IgD-negative memory B cell (primary cell): ENCODE measurements at regions not wholly inside any gene's neighbourhood (a gene's known extent, or its start where the extent isn't known, plus 50 kb on each side); places are given as distances from the start of the nearest gene placed in this dataset.
"Not testable (repeated sequence)": the region's sequence is repeated elsewhere in the genome, so short reads cannot be mapped to it uniquely, and the experiment has no call there.

ENCODE experiments used
- H3K27ac Mint-ChIP-seq, 3 donors: one replicate each; pipeline ENCODE4 v1.8.0; 2020 to 2022; ENCODE audit warnings: mild to moderate bottlenecking in 3 of 3, mixed read lengths in 3 of 3, moderate library complexity in 1 of 3
- H3K27me3 Mint-ChIP-seq: one replicate; pipeline ENCODE4 v1.8.0; 2021; ENCODE audit warnings: mixed read lengths
- H3K36me3 Mint-ChIP-seq: one replicate; pipeline ENCODE4 v1.8.0; 2020; ENCODE audit warnings: mild to moderate bottlenecking, mixed read lengths
- H3K4me1 Mint-ChIP-seq, 3 donors: one replicate each; pipeline ENCODE4 v1.8.0; 2020 to 2022; ENCODE audit warnings: mixed read lengths in 3 of 3, mild to moderate bottlenecking in 1 of 3
- H3K4me3 Mint-ChIP-seq, 4 donors: one replicate each; pipeline ENCODE4 v1.8.0; 2020 to 2022; ENCODE audit warnings: mild to moderate bottlenecking in 4 of 4, mixed read lengths in 4 of 4, moderate library complexity in 3 of 4
- H3K9me3 Mint-ChIP-seq, 3 donors: one replicate each; pipeline ENCODE4 v1.8.0; 2020 to 2021; ENCODE audit warnings: mixed read lengths in 3 of 3, mild to moderate bottlenecking in 1 of 3

GRCh38 chr1:29920784-29921183 lies 684.5 kb downstream of the PTPRU start:
- peaks cover 9% of the 10 kb centered on the region for H3K27me3 Mint-ChIP-seq
- peaks cover 0 to 6% (median 0%) of the 10 kb centered on the region in 3 donors for H3K9me3 Mint-ChIP-seq
- no peaks in the 10 kb centered on the region for H3K4me1 Mint-ChIP-seq
- H3K4me3 Mint-ChIP-seq = no peak overlapping the region
- no peak overlapping the region for H3K27ac Mint-ChIP-seq
- no peaks in the 10 kb centered on the region for H3K36me3 Mint-ChIP-seq

DNA sequence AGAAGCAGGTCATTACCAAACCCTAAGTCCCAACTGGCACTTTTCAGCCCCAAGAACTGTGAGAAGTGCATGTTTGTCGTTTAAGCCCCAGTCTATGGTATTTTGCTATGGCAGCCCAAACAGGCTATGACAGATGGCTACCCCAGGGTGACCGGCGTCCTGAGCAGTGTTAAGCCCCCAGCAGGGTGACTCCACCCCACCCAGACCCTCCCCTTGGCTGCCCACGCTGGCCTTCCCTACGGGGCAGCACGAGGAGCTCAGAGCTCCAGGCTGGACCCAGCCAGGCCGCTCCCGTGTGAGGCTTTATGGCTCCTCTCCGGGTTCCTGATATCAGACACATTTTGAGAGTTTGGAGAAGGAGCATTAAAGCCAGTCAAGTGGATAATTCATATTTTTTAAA lies 684.0 kb downstream of the PTPRU start:
- H3K4me3 Mint-ChIP-seq = no peak overlapping the region
- H3K36me3 Mint-ChIP-seq = no peaks in the 10 kb centered on the region
- H3K27ac Mint-ChIP-seq = no peak overlapping the region
- peaks cover 6% of the 10 kb centered on the region for H3K27me3 Mint-ChIP-seq
- peaks cover 0 to 6% (median 0%) of the 10 kb centered on the region in 3 donors for H3K9me3 Mint-ChIP-seq
- no peaks in the 10 kb centered on the region for H3K4me1 Mint-ChIP-seq

- not testable (repeated sequence) for H3K4me1 Mint-ChIP-seq, H3K4me3 Mint-ChIP-seq, H3K27me3 Mint-ChIP-seq, H3K36me3 Mint-ChIP-seq, H3K27ac Mint-ChIP-seq, H3K9me3 Mint-ChIP-seq
Observed at GRCh38 chr1:29919041-29919440, 682.7 kb downstream of the PTPRU start.

DNA sequence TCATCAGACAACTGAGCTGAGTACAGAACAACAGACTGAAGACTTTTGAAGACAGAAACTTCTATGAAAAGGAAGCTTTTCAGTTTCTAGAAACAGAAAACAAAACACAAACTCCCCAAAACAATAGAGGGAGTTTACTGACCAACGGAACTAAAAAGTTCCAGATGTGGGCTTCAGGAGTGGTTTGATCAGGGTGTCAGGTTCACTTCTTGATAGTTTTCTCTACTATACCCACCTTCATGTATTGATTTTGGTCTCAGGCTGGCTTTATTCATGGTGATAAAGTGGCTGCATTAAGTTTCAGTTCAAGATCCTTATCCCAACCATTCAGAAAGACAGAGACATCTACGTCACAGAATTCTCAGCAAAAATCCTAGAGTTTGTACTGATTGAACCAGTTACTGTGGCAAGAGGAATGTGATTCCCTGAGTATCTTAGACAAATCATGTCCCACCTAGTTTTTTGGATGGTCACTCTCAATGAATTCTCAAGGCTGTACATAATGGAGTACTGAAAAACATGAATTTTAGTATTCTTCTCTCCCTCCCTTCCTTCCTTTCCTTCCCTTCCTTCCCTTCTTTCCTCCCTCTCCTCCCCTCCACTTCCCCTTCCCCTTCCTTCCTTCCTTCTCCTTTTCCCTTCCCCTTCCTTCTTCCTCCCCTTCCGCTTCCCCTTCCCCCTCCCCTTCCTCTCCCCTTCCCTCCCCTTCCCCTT lies 680.5 kb downstream of the PTPRU start:
- no peak overlapping the region for H3K27ac Mint-ChIP-seq
- no peaks in the 10 kb centered on the region for H3K36me3 Mint-ChIP-seq
- peaks cover 0 to 6% (median 2%) of the 10 kb centered on the region in 3 donors for H3K9me3 Mint-ChIP-seq
- H3K27me3 Mint-ChIP-seq = peaks cover 9% of the 10 kb centered on the region
- no peak overlapping the region for H3K4me3 Mint-ChIP-seq
- no peaks in the 10 kb centered on the region for H3K4me1 Mint-ChIP-seq

DNA sequence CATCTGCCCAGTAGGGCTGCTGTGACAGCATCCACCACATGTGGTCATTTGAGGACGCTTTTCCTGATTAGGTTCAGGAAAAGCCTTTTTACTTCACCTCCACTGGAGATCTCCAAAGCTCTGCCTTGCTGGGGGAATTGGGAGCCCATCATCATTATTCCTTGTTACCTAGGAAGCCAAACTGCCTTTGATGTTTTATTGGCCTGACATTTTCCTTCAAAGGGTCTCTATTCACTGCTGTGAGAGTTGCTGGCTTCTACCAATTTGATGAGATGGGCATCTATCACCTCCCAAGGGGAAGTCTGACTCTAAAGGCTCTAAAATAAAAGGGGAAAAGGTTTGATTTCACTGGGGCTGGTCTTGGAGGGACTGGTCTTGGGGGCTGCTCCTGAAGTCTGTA lies 678.6 kb downstream of the PTPRU start:
- no peaks in the 10 kb centered on the region for H3K4me1 Mint-ChIP-seq
- H3K27me3 Mint-ChIP-seq = peaks cover 17% of the 10 kb centered on the region
- peaks cover 0 to 6% (median 2%) of the 10 kb centered on the region in 3 donors for H3K9me3 Mint-ChIP-seq
- no peak overlapping the region for H3K27ac Mint-ChIP-seq
- H3K36me3 Mint-ChIP-seq = no peaks in the 10 kb centered on the region
- no peak overlapping the region for H3K4me3 Mint-ChIP-seq

- no peaks in the 10 kb centered on the region for H3K36me3 Mint-ChIP-seq
- H3K9me3 Mint-ChIP-seq = peaks cover 0 to 2% (median 0%) of the 10 kb centered on the region in 3 donors
- no peaks in the 10 kb centered on the region for H3K4me1 Mint-ChIP-seq
- H3K27me3 Mint-ChIP-seq = peaks cover 13% of the 10 kb centered on the region
- H3K27ac Mint-ChIP-seq = no peak overlapping the region
- H3K4me3 Mint-ChIP-seq = no peak overlapping the region
Observed at GRCh38 chr1:29912425-29912824, 676.1 kb downstream of the PTPRU start.

GRCh38 chr1:29909962-29910361 lies 673.6 kb downstream of the PTPRU start:
- Mint-ChIP-seq H3K4me1 (no peaks in the 10 kb centered on the region), H3K27ac (no peak overlapping the region), H3K4me3 (no peak overlapping the region), H3K36me3 (no peaks in the 10 kb centered on the region), H3K9me3 (peaks cover 0 to 2% (median 1%) of the 10 kb centered on the region in 3 donors), H3K27me3 (peaks cover 14% of the 10 kb centered on the region)

- Mint-ChIP-seq H3K36me3 (no peaks in the 10 kb centered on the region), H3K27ac (no peak overlapping the region), H3K4me3 (no peak overlapping the region), H3K9me3 (peaks cover 0 to 2% (median 1%) of the 10 kb centered on the region in 3 donors), H3K27me3 (peaks cover 13% of the 10 kb centered on the region), H3K4me1 (no peaks in the 10 kb centered on the region)
Observed at GRCh38 chr1:29907596-29907995, 671.3 kb downstream of the PTPRU start.

DNA sequence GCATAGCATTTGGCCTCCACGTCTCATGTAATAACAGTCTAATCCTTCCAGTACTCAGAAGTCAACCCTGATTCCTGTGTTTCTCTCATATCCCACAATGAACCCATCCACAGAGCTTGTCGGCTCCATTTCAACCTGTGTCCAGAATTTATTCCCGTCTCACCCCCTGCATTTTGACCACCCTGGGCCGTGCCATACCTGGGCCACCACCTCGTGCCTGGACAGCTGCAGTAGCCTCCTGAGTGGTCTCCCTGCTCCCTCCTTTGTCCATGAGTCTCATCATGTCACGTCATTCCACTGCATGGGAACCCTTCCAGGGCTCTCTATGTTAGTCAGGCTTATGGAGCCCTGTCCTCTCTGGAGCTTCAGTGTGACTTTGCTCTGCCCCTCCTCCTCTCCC lies 670.6 kb downstream of the PTPRU start:
- peaks cover 13% of the 10 kb centered on the region for H3K27me3 Mint-ChIP-seq
- H3K4me1 Mint-ChIP-seq = no peaks in the 10 kb centered on the region
- H3K4me3 Mint-ChIP-seq = no peak overlapping the region
- H3K9me3 Mint-ChIP-seq = peaks cover 0 to 1% (median 0%) of the 10 kb centered on the region in 3 donors
- H3K27ac Mint-ChIP-seq = no peak overlapping the region
- no peaks in the 10 kb centered on the region for H3K36me3 Mint-ChIP-seq

- Mint-ChIP-seq H3K4me3 (no peak overlapping the region), H3K36me3 (no peaks in the 10 kb centered on the region), H3K27ac (no peak overlapping the region), H3K27me3 (peaks cover 7% of the 10 kb centered on the region), H3K9me3 (peaks cover 0 to 1% (median 0%) of the 10 kb centered on the region in 3 donors), H3K4me1 (no peaks in the 10 kb centered on the region)
Observed at GRCh38 chr1:29903548-29904166, 667.3 kb downstream of the PTPRU start.

DNA sequence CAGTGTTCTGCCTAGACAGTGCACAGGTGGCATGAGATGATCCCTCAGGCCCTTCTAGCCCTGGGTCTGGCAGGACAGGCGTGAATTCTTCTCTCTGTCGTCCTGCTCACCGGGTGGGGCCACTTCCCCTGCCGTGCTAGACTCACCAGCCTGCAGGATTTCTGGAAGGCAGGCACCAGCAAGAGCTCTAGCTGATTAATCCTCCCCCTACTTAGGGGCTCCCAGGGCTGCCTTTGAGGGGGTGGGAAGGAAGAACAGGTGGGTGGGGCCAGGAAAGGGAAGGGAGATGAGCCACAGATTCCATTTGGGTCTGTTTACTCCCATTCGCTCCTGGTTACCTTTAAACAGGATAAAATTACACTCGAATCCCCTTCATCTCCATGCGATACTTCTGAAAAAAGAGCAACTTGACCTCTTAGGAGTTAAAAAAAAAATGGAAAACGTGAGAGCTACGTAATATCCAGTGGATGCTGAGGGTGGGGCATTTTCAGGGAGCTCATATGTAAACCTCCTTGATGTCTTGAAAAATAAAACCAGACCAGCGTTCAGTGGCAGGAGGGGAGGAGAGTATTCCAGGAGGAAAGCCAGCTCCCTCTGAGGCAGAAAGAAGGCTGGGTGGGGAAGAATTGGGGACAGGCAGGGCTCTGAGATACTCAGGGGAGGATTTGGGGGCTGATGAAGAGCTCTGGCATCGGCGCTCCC lies 665.5 kb downstream of the PTPRU start:
- H3K36me3 Mint-ChIP-seq = no peaks in the 10 kb centered on the region
- H3K27ac Mint-ChIP-seq = no peak overlapping the region
- H3K9me3 Mint-ChIP-seq = peaks cover 0 to 1% (median 0%) of the 10 kb centered on the region in 3 donors
- no peaks in the 10 kb centered on the region for H3K4me1 Mint-ChIP-seq
- peaks cover 12% of the 10 kb centered on the region for H3K27me3 Mint-ChIP-seq
- H3K4me3 Mint-ChIP-seq = no peak overlapping the region

GRCh38 chr1:29900712-29901111 lies 664.4 kb downstream of the PTPRU start:
- Mint-ChIP-seq H3K27me3 (peaks cover 14% of the 10 kb centered on the region), H3K36me3 (no peaks in the 10 kb centered on the region), H3K9me3 (peaks cover 0 to 1% (median 0%) of the 10 kb centered on the region in 3 donors), H3K27ac (no peak overlapping the region), H3K4me1 (peaks cover 0 to 2% (median 0%) of the 10 kb centered on the region in 3 donors), H3K4me3 (no peak overlapping the region)

DNA sequence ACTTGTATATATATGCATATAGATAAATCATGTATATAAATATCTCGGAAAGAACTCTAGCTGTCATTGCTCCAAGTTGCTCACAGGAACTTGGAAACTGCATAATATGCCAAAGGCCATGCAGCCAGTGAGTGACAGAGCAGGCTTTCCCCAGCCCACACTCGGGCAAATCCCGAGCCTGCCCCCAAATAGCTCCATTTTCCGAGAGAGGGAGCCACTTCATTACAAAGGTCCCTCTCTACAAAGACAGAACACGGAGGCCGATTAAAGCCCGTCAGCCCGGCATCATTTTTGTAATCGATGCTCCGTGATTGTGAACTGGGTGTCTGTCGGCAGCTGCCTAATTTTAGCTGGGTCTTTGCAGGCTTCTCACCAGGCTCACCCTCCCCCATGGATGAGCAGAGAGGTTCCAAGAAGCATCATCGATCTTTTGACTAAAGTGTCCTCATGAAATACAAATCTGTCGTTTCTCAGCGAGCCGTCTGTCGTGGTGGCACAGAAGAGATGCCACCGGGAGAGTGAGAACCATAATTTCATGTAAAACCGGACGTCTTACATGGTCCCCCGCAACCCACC lies 663.9 kb downstream of the PTPRU start:
- no peaks in the 10 kb centered on the region for H3K9me3 Mint-ChIP-seq
- H3K36me3 Mint-ChIP-seq = no peaks in the 10 kb centered on the region
- H3K4me1 Mint-ChIP-seq = peaks cover 0 to 2% (median 0%) of the 10 kb centered on the region in 3 donors
- no peak overlapping the region for H3K27ac Mint-ChIP-seq
- peaks cover 18% of the 10 kb centered on the region for H3K27me3 Mint-ChIP-seq
- H3K4me3 Mint-ChIP-seq = no peak overlapping the region

GRCh38 chr1:29896791-29897714 lies 660.7 kb downstream of the PTPRU start:
- Mint-ChIP-seq H3K36me3 (no peaks in the 10 kb centered on the region), H3K27me3 (peaks cover 16% of the 10 kb centered on the region), H3K27ac (no peak overlapping the region), H3K4me3 (no peak overlapping the region), H3K9me3 (no peaks in the 10 kb centered on the region), H3K4me1 (peaks cover 0 to 2% (median 0%) of the 10 kb centered on the region in 3 donors)
